D721Med (cell line): ENCODE measurements at regions not wholly inside any gene's neighbourhood (a gene's known extent, or its start where the extent isn't known, plus 50 kb on each side); places are given as distances from the start of the nearest gene placed in this dataset.

ENCODE experiments used
- DNase-seq: peaks from one replicate; pipeline ENCODE4 v3.0.0; 2011; ENCODE audit warnings: low spot score; ENCODE audit not compliant: insufficient read length
- FAIRE-seq: peaks from 2 replicates; lab custom pipeline; 2011; peaks lifted over from hg19 to GRCh38; lab: Jason Lieb, UNC
- CTCF ChIP-seq: IDR thresholded peaks from 2 replicates; pipeline ENCODE4 v1.5.1; 2012; ENCODE audit warnings: mild to moderate bottlenecking, control low read depth; ENCODE audit not compliant: insufficient read depth; ENCODE audit errors: missing control alignments

- FAIRE-seq (no peak), DNase-seq (no peak)
- no peak for TF ChIP-seq CTCF
These were observed 471.4 kb downstream of the CMPK2 start for GRCh38 chr2:6394276-6394675.

GRCh38 chr2:6398421-6398820 lies 467.3 kb downstream of the CMPK2 start:
- FAIRE-seq = no peak

GRCh38 chr2:6401301-6401700 lies 464.4 kb downstream of the CMPK2 start:
- FAIRE-seq (no peak), DNase-seq (no peak)
- no peak for TF ChIP-seq CTCF

More at GRCh38 chr2:6398421-6398820, 467.3 kb downstream of the CMPK2 start:
- no peak for TF ChIP-seq CTCF
- no peak for DNase-seq

GRCh38 chr2:6408057-6408456 lies 457.6 kb downstream of the CMPK2 start:
- no peak for FAIRE-seq
- no peak for TF ChIP-seq CTCF

GRCh38 chr2:6410313-6410712 lies 455.4 kb downstream of the CMPK2 start:
- DNase-seq = no peak
- FAIRE-seq = no peak

More at GRCh38 chr2:6408057-6408456, 457.6 kb downstream of the CMPK2 start:
- DNase-seq = no peak

GRCh38 chr2:6412533-6413091 lies 453.1 kb downstream of the CMPK2 start:
- FAIRE-seq (no peak), DNase-seq (no peak)
- TF ChIP-seq CTCF = no peak

More at GRCh38 chr2:6410313-6410712, 455.4 kb downstream of the CMPK2 start:
- no peak for TF ChIP-seq CTCF

- no peak for FAIRE-seq
- no peak for TF ChIP-seq CTCF
- DNase-seq = no peak
These were observed 448.7 kb downstream of the CMPK2 start for GRCh38 chr2:6417050-6417449.
